ENCODE measurements at regions not wholly inside any gene's neighbourhood (a gene's known extent, or its start where the extent isn't known, plus 50 kb on each side); places are given as distances from the start of the nearest gene placed in this dataset.
"Not testable (repeated sequence)": the region's sequence is repeated elsewhere in the genome, so short reads cannot be mapped to it uniquely, and the experiment has no call there.

- H3K27me3 Mint-ChIP-seq = peaks cover 5% of the 10 kb centered on the region
- H3K9me3 Mint-ChIP-seq = peaks cover 3% of the 10 kb centered on the region
- H3K27ac Mint-ChIP-seq = no peak overlapping the region
- H3K36me3 Mint-ChIP-seq (ENCODE audit: low read depth) = no peaks in the 10 kb centered on the region
- peaks cover 17% of the 10 kb centered on the region for H3K4me1 Mint-ChIP-seq (ENCODE audit: low read depth)
- DNase-seq = no peak
- no peak overlapping the region for H3K4me3 Mint-ChIP-seq
These were observed 327.7 kb upstream of the RASGEF1B start for GRCh38 chr4:81799371-81799770.

GRCh38 chr4:81796790-81797528 is 325.3 kb upstream of the RASGEF1B start:
- peaks cover 17% of the 10 kb centered on the region for H3K4me1 Mint-ChIP-seq (ENCODE audit: low read depth)
- no peak overlapping the region for H3K27ac Mint-ChIP-seq
- no peak for DNase-seq
- H3K4me3 Mint-ChIP-seq = no peak overlapping the region
- H3K36me3 Mint-ChIP-seq (ENCODE audit: low read depth) = no peaks in the 10 kb centered on the region
- peaks cover 3% of the 10 kb centered on the region for H3K9me3 Mint-ChIP-seq
- H3K27me3 Mint-ChIP-seq = no peaks in the 10 kb centered on the region

DNA sequence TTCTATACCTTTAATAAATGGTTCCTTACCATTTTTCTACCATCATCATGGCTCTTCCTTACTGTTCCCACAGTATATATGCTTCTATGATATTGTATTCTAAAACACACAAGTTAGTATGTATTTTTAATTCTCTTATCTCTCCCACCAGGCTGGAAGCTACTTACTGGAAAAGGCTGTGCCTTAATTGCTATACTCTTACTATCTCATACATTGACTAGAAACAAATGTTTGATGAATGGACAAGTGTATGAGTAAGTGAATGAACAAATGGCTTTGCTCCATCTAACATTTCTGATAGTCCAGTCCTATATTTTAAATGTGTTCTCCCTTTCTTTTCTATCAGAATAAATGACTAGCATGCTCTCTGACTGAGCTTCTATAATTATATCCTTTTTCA is 320.8 kb upstream of the RASGEF1B start:
- H3K36me3 Mint-ChIP-seq (ENCODE audit: low read depth) = no peaks in the 10 kb centered on the region
- H3K4me3 Mint-ChIP-seq = no peak overlapping the region
- no peaks in the 10 kb centered on the region for H3K27me3 Mint-ChIP-seq
- H3K9me3 Mint-ChIP-seq = peaks cover under 1% of the 10 kb centered on the region
- no peak for DNase-seq
- peaks cover 18% of the 10 kb centered on the region for H3K4me1 Mint-ChIP-seq (ENCODE audit: low read depth)
- H3K27ac Mint-ChIP-seq = no peak overlapping the region

DNA sequence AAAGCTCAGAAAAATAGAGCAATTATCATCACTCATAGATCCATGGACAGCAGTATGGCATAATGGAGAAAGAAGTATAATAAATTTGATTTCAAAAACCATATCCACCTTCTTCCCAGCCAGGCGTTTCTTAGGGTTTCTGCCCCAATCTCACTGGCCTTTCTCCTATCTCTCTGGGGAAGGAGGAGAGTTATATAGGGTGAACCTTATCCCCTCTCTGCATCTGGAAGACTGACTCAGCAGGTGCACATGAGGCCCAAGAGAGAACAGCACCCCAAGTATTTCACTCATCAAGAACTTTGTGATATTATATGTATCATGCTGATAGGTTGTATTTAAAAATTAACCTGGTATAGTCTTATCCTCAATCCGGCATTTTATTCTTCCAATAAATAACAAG is 318.8 kb upstream of the RASGEF1B start:
- Mint-ChIP-seq H3K4me3 (no peak overlapping the region), H3K27ac (no peak overlapping the region), H3K36me3 (ENCODE audit: low read depth) (no peaks in the 10 kb centered on the region)

GRCh38 chr4:81789741-81790399 is 318.2 kb upstream of the RASGEF1B start:
- Mint-ChIP-seq H3K27ac (no peak overlapping the region), H3K9me3 (no peaks in the 10 kb centered on the region), H3K27me3 (no peaks in the 10 kb centered on the region), H3K4me3 (no peak overlapping the region), H3K4me1 (ENCODE audit: low read depth) (peaks cover 22% of the 10 kb centered on the region), H3K36me3 (ENCODE audit: low read depth) (no peaks in the 10 kb centered on the region)
- no peak for DNase-seq

More for the DNA sequence above, 318.8 kb upstream of the RASGEF1B start:
- Mint-ChIP-seq H3K4me1 (ENCODE audit: low read depth) (peaks cover 22% of the 10 kb centered on the region), H3K9me3 (no peaks in the 10 kb centered on the region), H3K27me3 (no peaks in the 10 kb centered on the region)
- no peak for DNase-seq

GRCh38 chr4:81789158-81789557 is 317.5 kb upstream of the RASGEF1B start:
- no peaks in the 10 kb centered on the region for H3K9me3 Mint-ChIP-seq
- H3K36me3 Mint-ChIP-seq (ENCODE audit: low read depth) = no peaks in the 10 kb centered on the region
- H3K4me1 Mint-ChIP-seq (ENCODE audit: low read depth) = peaks cover 22% of the 10 kb centered on the region
- no peak for DNase-seq
- H3K4me3 Mint-ChIP-seq = no peak overlapping the region
- no peak overlapping the region for H3K27ac Mint-ChIP-seq
- no peaks in the 10 kb centered on the region for H3K27me3 Mint-ChIP-seq

- no peaks in the 10 kb centered on the region for H3K9me3 Mint-ChIP-seq
- DNase-seq = no peak
- no peaks in the 10 kb centered on the region for H3K36me3 Mint-ChIP-seq (ENCODE audit: low read depth)
- no peak overlapping the region for H3K27ac Mint-ChIP-seq
- H3K4me1 Mint-ChIP-seq (ENCODE audit: low read depth) = peaks cover 22% of the 10 kb centered on the region
- no peak overlapping the region for H3K4me3 Mint-ChIP-seq
- no peaks in the 10 kb centered on the region for H3K27me3 Mint-ChIP-seq
These were observed 315.1 kb upstream of the RASGEF1B start for GRCh38 chr4:81786766-81787165.

DNA sequence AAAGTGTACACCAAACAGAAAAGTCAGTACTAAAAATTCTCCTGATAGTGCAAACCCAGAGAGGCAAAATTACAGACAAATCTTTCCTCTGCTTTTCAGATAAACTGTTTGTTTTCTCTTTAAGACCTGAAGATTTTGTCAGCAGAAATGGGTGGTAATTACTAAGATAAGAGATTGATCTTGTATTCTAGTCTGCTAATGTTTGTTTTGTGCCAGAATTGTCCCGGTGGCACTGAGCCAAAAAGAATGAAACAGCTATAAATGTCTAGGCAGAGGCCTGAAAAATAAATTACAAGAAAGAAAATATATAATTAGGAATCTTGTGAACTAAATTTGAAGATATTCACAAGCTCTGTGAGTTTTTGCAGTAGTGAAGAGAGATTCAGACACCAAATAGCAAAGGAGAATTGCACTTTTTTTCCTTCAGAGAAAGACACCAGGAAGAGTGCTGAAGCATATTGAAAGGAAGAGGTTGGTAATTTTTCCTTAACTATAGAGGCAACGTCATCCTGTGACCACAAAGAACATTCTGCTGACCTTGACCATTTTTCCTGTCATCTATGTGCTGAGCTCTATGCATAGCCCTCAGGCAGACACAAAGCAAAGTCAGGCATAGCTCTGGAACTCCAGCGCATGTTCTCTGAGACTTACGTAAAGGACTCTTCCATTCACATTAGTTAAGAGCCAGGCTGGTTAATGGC is 314.5 kb upstream of the RASGEF1B start:
- Mint-ChIP-seq H3K9me3 (no peaks in the 10 kb centered on the region), H3K4me1 (ENCODE audit: low read depth) (peaks cover 22% of the 10 kb centered on the region), H3K27me3 (no peaks in the 10 kb centered on the region), H3K4me3 (no peak overlapping the region), H3K36me3 (ENCODE audit: low read depth) (no peaks in the 10 kb centered on the region), H3K27ac (no peak overlapping the region)
- DNase-seq = no peak

- no peaks in the 10 kb centered on the region for H3K9me3 Mint-ChIP-seq
- no peak overlapping the region for H3K4me3 Mint-ChIP-seq
- DNase-seq = no peak
- H3K27ac Mint-ChIP-seq = no peak overlapping the region
- H3K4me1 Mint-ChIP-seq (ENCODE audit: low read depth) = peaks cover 18% of the 10 kb centered on the region
- no peaks in the 10 kb centered on the region for H3K36me3 Mint-ChIP-seq (ENCODE audit: low read depth)
- H3K27me3 Mint-ChIP-seq = no peaks in the 10 kb centered on the region
These were observed 313.6 kb upstream of the RASGEF1B start for GRCh38 chr4:81785338-81785737.

- peaks cover 13% of the 10 kb centered on the region for H3K4me1 Mint-ChIP-seq (ENCODE audit: low read depth)
- no peak overlapping the region for H3K4me3 Mint-ChIP-seq
- no peak overlapping the region for H3K27ac Mint-ChIP-seq
- no peaks in the 10 kb centered on the region for H3K9me3 Mint-ChIP-seq
- no peaks in the 10 kb centered on the region for H3K36me3 Mint-ChIP-seq (ENCODE audit: low read depth)
- peaks cover 4% of the 10 kb centered on the region for H3K27me3 Mint-ChIP-seq
- DNase-seq = no peak
These were observed 311.9 kb upstream of the RASGEF1B start for GRCh38 chr4:81783558-81783957.

DNA sequence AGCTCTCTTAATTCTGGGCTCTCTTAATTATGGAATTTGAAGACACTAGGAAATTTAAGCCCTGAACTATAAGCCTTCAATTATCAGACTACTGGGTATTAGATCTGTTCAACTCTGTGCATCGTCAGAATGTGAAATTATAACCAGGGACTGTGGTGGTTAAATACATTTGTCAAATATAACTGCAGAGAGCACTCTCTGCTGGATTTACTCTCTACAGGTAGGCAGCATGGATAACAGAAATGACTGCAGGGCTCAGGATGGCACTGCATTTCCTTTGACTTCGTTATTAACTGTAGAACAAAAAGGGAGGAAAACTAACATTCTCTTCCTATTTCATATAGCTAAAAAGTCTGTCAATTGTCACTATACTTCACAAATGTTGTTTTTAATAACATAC is 310.1 kb upstream of the RASGEF1B start:
- Mint-ChIP-seq H3K36me3 (ENCODE audit: low read depth) (no peaks in the 10 kb centered on the region), H3K4me3 (no peak overlapping the region), H3K27ac (no peak overlapping the region), H3K9me3 (peaks cover 4% of the 10 kb centered on the region), H3K4me1 (ENCODE audit: low read depth) (peaks cover 13% of the 10 kb centered on the region), H3K27me3 (peaks cover 7% of the 10 kb centered on the region)
- no peak for DNase-seq

DNA sequence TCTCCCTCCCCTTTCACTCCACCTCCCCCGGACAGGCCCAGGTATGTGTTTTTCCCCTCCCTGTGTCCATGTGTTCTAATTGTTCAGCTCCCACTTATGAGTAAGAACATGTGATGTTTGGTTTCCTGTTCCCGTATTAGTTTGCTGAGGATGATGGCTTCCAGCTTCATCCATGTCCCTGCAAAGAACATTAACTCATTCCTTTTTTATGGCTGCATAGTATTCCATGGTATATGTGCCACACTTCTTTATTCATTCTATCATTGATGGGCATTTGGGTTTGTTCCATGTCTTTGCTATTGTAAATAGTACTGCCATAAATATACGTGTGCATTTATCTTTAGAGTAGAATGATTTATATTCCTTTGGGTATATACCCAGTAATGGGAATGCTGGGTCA is 306.0 kb upstream of the RASGEF1B start:
- H3K27ac Mint-ChIP-seq; DNase-seq; H3K9me3 Mint-ChIP-seq; H3K27me3 Mint-ChIP-seq; H3K36me3 Mint-ChIP-seq (ENCODE audit: low read depth); H3K4me3 Mint-ChIP-seq; H3K4me1 Mint-ChIP-seq (ENCODE audit: low read depth): not testable (repeated sequence)

GRCh38 chr4:81776794-81777193 is 305.1 kb upstream of the RASGEF1B start:
- Mint-ChIP-seq H3K36me3 (ENCODE audit: low read depth) (no peaks in the 10 kb centered on the region), H3K27ac (no peak overlapping the region), H3K4me1 (ENCODE audit: low read depth) (no peaks in the 10 kb centered on the region), H3K4me3 (no peak overlapping the region), H3K9me3 (peaks cover 4% of the 10 kb centered on the region), H3K27me3 (peaks cover 7% of the 10 kb centered on the region)
- no peak for DNase-seq

DNA sequence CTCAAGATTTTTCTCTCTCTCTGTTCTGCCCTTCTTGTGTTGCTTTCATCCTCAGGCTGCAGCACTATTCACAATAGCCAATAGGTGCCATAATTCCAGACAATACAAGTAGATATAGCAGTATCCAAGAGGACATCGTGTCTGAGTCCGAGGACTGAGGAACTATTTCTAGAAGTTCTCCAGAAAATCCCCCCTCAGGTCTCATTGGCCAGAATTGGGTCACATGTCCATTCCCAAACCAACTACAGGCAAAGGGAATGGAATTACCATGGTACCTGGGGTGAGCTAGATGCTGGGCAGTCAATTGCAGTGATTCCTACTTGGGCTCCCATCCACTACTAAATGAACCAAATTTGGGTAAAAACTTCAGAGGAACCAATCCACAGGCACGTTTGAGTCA is 301.9 kb upstream of the RASGEF1B start:
- no peaks in the 10 kb centered on the region for H3K36me3 Mint-ChIP-seq (ENCODE audit: low read depth)
- no peak overlapping the region for H3K4me3 Mint-ChIP-seq
- no peak overlapping the region for H3K27ac Mint-ChIP-seq
- peaks cover 5% of the 10 kb centered on the region for H3K27me3 Mint-ChIP-seq
- no peaks in the 10 kb centered on the region for H3K4me1 Mint-ChIP-seq (ENCODE audit: low read depth)
- H3K9me3 Mint-ChIP-seq = peaks cover 6% of the 10 kb centered on the region
- no peak for DNase-seq

DNA sequence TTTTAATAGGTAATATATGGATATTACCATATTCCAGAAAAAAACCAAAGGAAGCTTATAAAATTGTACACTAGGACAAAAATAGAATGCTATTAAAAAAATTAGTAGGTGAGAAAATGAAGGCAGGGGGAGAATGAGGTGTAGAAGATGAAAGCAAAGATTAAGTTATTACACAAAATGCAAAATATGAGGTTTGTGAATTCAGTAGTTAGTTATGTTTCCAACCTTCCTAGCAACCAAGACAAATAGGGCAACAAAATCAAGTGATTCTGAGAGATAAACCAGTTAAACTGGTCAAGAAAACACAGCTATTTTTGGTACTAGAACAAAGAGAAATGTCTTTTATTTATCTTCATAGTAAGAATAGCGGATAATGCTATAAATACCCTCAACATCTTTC is 300.0 kb upstream of the RASGEF1B start:
- Mint-ChIP-seq H3K36me3 (ENCODE audit: low read depth) (no peaks in the 10 kb centered on the region), H3K4me1 (ENCODE audit: low read depth) (no peaks in the 10 kb centered on the region), H3K4me3 (no peak overlapping the region), H3K27me3 (peaks cover 2% of the 10 kb centered on the region), H3K9me3 (peaks cover 2% of the 10 kb centered on the region), H3K27ac (no peak overlapping the region)
- DNase-seq = no peak
